ENCODE measurements at regions not wholly inside any gene's neighbourhood (a gene's known extent, or its start where the extent isn't known, plus 50 kb on each side); places are given as distances from the start of the nearest gene placed in this dataset.

- TF ChIP-seq EZH2phosphoT487 (IDR thresholded peaks at IDR 0.05; ENCODE audit: low read depth, severe bottlenecking, unreplicated experiment): no peak
- no peak for TF ChIP-seq CTCF (IDR thresholded peaks at IDR 0.05; ENCODE audit: poor library complexity)
These were observed 305.4 kb downstream of the FOXL1 start for GRCh38 chr16:86883583-86884389.

Data from hepatocyte (in vitro differentiated cells).